GM23338 (cell line): ENCODE measurements at regions not wholly inside any gene's neighbourhood (a gene's known extent, or its start where the extent isn't known, plus 50 kb on each side); places are given as distances from the start of the nearest gene placed in this dataset.

ENCODE experiments used
- CREB1 ChIP-seq: fragments of 250-450 bp; sonication (Bioruptor Pico); IDR thresholded peaks from 2 replicates; pipeline ENCODE4 v1.5.0; 2020; ENCODE audit warnings: low read depth, mild to moderate bottlenecking, moderate library complexity
- CTCF ChIP-seq, 2 experiments: fragments of 200-600 bp in 1 of 2; sonication (generic) in 1 of 2; conservative IDR thresholded peaks; 2 replicates each; pipeline versions ENCODE4 v1.5.1 to v1.6.1; 2016 to 2017; ENCODE audit warnings: antibody characterized with exemption in 2 of 2, low read depth in 2 of 2, mild to moderate bottlenecking in 2 of 2, moderate library complexity in 1 of 2
- ETS1 ChIP-seq: IDR thresholded peaks from 2 replicates; pipeline ENCODE4 v1.6.1; 2016; ENCODE audit warnings: antibody characterized with exemption
- EZH2 ChIP-seq: fragments of 200-600 bp; sonication (generic); IDR thresholded peaks from one replicate; pipeline ENCODE4 v1.8.0; 2017; ENCODE audit warnings: antibody characterized with exemption, mild to moderate bottlenecking, low read depth; ENCODE audit not compliant: unreplicated experiment
- EZH2phosphoT487 ChIP-seq: fragments of 200-600 bp; sonication (generic); IDR thresholded peaks from one replicate; pipeline ENCODE4 v1.8.1; 2018; ENCODE audit warnings: antibody characterized with exemption; ENCODE audit not compliant: unreplicated experiment
- JUNB ChIP-seq: IDR thresholded peaks from one replicate; pipeline ENCODE4 v1.6.1; 2016; ENCODE audit warnings: antibody characterized with exemption; ENCODE audit not compliant: unreplicated experiment
- NANOG ChIP-seq: IDR thresholded peaks from 2 replicates; pipeline ENCODE4 v1.6.1; 2016; ENCODE audit warnings: antibody characterized with exemption, borderline replicate concordance
- POLR2AphosphoS5 ChIP-seq: IDR thresholded peaks from 2 replicates; pipeline ENCODE4 v1.6.1; 2016; ENCODE audit warnings: antibody characterized with exemption, low read depth
- REST ChIP-seq: IDR thresholded peaks from one replicate; pipeline ENCODE4 v1.6.1; 2018; ENCODE audit warnings: antibody characterized with exemption; ENCODE audit not compliant: unreplicated experiment
- STAT1 ChIP-seq: IDR thresholded peaks from one replicate; pipeline ENCODE4 v1.6.1; 2016; ENCODE audit warnings: antibody characterized with exemption; ENCODE audit not compliant: unreplicated experiment
- ZNF114 ChIP-seq: fragments of 250-450 bp; sonication (Bioruptor Pico); IDR thresholded peaks from 2 replicates; pipeline ENCODE4 v1.5.0; 2020; ENCODE audit warnings: mild to moderate bottlenecking, moderate library complexity
- ZNF331 ChIP-seq: fragments of 250-450 bp; sonication (Bioruptor Pico); IDR thresholded peaks from 2 replicates; pipeline ENCODE4 v1.5.0; 2020; ENCODE audit warnings: low read depth, mild to moderate bottlenecking, moderate library complexity
- ZNF462 ChIP-seq: fragments of 250-450 bp; sonication (Bioruptor Pico); IDR thresholded peaks from 2 replicates; pipeline ENCODE4 v1.5.0; 2020; ENCODE audit warnings: mild to moderate bottlenecking, moderate library complexity

GRCh38 chr1:30129001-30129408 lies 594.4 kb downstream of the MATN1 start:
- TF ChIP-seq CTCF (conservative IDR thresholded peaks at IDR 0.05; ENCODE audit: low read depth in 2 of 2) (no peak), POLR2AphosphoS5 (no peak), EZH2 (no peak), STAT1 (no peak), REST (no peak), JUNB (no peak), EZH2phosphoT487 (no peak), ZNF114 (no peak), CREB1 (CRISPR knock-in tag) (no peak), ETS1 (no peak), NANOG (no peak), ZNF331 (CRISPR knock-in tag) (no peak), ZNF462 (CRISPR knock-in tag) (no peak)
